CD4-positive, alpha-beta T cell treated with Interferon alpha-2 for 1 hour (primary cell): ENCODE measurements at regions not wholly inside any gene's neighbourhood (a gene's known extent, or its start where the extent isn't known, plus 50 kb on each side); places are given as distances from the start of the nearest gene placed in this dataset.
"Not testable (repeated sequence)": the region's sequence is repeated elsewhere in the genome, so short reads cannot be mapped to it uniquely, and the experiment has no call there.

Source experiments
- DNase-seq, 2 donors: peaks; one replicate each; pipeline ENCODE4 v3.0.0-alpha.2; 2020 to 2022

GRCh38 chr7:41420421-41420820 lies 282.5 kb downstream of the INHBA start:
- no peak for DNase-seq

DNA sequence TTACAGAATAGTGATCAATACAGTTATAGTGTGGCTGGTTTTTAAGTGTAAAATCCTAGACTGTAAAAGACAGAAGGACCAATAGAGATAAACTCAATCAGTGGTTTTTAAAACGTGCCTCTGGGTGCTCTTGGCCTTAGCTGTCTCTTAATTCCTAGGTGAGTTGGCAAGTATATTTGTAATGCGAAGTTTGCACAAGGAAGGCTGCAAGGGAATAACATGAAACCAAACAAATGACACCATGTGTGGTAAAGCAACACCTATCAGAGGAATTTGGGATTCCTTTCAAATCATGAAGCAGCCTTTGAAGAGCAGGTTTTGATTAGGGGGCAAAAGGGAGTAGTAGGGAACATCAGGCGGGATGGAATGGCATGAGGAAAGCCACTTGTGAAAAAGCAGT lies 284.6 kb downstream of the INHBA start:
- DNase-seq: no peak

GRCh38 chr7:41416208-41416595 lies 286.7 kb downstream of the INHBA start:
- DNase-seq: no peak

- DNase-seq: no peak
Measured at GRCh38 chr7:41415471-41416207, 287.3 kb downstream of the INHBA start.

DNA sequence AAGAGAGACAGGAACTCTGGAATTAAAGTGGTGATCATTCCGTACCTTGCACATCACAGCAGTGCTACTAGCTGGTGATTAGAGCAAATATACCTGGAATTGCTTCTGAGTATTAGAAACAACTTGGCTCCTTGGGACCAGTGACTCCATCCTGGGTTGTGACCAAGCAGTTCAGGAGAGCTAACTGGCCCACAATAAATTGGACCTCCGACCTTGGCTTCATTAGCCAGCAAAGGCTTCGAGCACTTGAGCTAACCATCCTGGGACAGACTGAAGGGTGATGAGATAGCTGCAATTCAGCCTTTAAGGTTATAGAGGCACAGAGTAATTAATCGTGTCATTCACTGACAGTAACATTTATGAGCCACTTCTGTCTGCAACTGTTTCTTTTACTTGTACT lies 287.8 kb downstream of the INHBA start:
- DNase-seq: no peak

DNA sequence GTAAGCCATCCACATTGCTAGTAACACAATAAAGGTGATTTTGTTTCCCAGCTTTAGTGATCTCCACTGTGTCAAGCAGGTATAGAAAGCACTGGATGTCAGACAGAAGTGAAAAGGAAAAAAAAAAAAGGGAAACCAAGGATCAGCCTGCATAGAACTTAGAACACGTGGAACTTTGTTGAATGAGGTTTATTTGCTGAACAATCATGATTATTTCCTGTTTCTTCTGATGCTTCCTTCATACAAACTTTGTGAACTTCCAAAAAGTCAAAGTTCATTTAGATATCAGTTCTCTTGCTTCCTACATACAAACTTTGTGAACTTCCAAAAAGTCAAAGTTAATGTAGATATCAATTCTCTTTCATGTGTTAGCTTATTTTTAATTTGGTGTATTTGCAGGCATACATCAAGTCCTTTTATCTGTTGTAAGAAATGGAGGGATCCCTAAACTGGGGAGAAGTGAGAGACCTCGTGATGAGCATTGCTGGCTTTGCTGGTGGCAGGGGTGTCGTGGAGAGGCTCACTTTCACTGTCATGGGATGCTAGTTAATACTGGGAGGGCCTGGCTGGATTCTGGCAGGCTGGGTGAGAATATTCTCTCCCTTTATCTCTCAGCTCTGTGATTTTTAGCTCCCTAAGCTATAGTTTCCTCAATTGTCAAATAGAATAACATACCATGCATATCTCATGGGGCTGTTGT lies 298.4 kb downstream of the INHBA start:
- no peak for DNase-seq

DNA sequence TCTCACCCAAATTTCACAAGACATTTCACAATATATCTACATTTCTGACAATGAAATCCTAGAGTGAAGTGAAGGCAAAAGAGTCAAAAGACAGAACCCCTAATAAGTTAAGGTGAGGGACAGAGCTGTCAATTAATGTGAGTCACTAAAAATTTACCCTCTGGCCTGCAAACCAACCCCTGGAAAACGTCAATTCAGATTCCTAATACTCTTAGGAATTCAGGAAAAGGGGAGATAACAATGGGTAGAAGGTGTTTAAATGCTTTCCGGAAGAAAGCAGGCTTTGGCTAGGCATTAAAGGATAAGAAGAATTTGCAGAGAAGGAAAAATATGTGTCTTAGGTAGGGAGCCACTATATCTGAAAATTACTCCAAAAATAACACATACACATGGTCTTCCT lies 299.6 kb downstream of the INHBA start:
- no peak for DNase-seq

GRCh38 chr7:41401833-41402232 lies 301.1 kb downstream of the INHBA start:
- DNase-seq: no peak

DNA sequence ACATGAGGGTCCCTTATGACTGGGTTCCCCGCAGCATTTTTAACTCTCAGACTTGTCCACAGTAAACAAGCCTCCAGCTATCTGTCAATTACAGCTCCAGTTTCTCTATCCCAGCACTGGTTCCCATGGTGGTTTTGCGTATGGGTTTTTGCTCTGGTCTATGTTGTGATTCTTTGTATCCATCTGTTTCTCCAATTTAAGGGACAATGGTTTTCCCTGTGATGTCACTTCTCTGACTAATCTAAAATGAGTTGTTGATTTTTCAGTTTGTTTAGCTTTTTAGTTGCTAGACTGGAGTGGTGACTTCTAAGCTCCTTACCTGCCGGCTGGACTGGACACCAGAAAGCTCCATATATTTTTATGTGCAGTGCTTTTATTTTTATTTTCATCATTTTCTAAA lies 303.7 kb downstream of the INHBA start:
- no peak for DNase-seq

- DNase-seq: no peak
Measured at GRCh38 chr7:41391818-41392217, 311.1 kb downstream of the INHBA start.

- not testable (repeated sequence) for DNase-seq
Measured at GRCh38 chr7:41388933-41389332, 314.0 kb downstream of the INHBA start.

DNA sequence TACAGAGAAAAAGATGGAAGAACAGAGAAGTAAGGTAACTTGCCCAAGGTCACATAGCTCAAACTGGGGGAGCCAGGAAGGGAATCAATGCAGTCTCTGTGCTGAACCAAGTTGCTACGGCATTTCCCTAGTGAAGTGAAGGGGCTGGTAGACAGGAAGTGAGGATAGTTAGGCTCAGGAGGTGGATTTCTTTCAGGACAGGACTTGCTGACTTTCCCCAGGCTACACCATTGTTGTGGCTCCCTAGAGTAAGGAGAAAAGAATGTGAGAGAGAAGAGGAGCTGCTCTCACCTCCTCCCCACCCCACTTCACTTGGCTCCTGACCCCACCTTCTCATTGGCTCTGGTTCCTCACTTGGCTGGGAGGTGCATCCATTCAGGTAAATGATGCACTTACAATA lies 316.9 kb downstream of the INHBA start:
- DNase-seq: no peak

DNA sequence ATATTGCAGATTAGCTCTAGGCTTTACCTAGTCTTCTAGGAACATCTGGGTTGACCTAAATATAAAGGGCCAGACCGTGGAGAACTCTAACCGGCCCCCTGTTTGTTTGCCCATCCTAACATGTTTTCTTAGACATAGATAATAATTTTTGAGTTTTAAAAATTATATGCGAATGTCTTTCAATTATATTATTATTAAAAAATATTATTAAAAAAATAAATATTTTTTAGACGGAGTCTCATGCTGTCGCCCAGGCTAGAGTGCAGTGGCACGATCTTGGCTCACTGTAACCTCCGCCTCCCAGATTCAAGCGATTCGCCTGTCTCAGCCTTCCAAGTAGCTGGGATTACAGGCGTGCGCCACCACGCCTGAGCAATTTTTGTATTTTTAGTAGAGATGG lies 318.5 kb downstream of the INHBA start:
- DNase-seq: no peak

DNA sequence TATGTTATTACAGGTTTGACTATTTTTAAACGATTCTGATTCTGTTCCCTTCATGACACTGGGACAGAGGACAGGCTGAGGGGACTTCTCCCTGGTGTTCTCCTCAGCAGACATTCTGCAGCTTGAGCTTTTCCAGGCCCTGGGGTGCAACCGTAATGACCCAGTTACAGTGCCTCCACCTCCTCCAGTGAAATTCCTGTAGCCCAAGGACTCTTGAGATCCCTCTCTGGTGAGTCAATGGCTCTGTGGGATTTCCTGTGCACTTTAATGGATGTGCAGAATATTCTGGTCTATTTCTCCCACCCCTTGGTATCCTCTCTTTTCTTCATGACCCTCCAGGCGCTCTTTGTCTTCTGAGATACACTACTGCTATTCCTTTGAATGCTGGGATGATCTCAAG lies 319.3 kb downstream of the INHBA start:
- no peak for DNase-seq

DNA sequence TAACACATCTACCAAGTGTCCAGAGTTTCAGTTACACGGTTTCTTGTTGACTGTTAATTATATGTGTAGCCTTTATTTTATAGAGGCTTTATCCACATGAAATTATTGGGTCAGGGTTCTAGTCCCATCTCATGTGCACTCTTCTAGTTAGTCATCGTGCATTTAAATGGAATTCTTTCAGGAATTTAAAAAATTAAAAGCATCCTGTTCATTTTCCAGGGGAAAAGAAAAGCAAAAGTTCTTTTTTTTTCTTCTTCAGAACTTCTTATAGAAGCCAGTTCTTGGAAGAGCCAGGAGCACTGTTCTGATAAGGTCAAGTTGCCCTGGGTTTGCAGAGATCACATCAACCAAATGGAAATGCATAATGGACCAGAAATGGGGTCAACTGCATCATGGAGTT lies 324.7 kb downstream of the INHBA start:
- DNase-seq: no peak

- no peak for DNase-seq
Measured at GRCh38 chr7:41375582-41375981, 327.3 kb downstream of the INHBA start.

DNA sequence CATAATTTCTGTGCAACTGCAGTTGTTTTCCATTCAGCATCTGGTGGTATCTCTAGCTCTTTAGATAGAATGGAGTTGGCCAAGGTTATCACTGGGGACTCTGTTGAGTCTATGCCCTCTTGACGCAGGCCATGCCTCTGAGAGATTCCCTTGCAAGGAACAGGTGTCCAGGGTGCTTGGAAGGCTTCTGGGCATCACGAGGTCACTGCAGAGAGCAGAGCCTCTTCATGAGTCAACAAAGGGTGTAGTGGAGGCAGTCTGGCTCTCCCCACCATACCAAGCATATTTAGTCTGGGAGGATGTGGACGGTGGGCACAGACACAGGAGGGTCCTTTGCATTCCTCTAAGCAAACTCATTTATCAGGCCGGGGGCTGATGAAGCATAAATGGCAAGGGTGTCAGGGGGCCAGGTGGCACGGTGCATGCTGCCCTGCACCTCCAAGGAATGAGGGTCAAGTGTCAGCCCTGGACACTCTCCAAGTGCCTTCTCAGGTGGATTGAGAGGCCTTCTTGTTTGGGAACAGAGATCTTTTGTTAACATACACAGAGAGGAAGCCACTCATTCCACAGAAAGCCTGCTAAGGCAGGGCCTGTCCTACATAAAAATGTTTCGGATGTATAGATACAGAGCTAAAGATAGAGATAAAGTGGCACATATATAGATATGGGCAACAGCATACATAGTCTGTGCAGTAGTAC lies 328.6 kb downstream of the INHBA start:
- DNase-seq: no peak

GRCh38 chr7:41367967-41368882 lies 334.7 kb downstream of the INHBA start:
- DNase-seq: no peak

DNA sequence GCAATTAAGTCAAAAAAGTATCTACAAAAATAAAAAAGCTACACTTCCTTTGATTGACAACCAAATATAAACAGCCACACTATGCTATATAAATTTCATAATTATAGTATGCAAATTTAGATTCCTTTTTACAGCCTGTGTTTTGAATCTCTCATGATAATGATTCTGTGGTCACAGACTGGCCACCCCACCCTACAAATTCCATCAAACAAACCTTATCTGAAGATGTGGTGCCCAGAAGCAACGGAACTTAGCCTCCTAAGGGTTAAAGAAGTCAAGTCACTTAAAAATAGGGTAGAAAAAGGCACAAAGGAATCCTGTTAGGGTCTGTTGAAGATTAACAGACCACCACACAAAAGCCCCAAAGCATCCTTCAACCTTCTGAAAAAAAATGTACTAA lies 351.8 kb downstream of the INHBA start:
- DNase-seq: no peak

- no peak for DNase-seq
Measured at GRCh38 chr7:41346878-41347277, 356.0 kb downstream of the INHBA start.

DNA sequence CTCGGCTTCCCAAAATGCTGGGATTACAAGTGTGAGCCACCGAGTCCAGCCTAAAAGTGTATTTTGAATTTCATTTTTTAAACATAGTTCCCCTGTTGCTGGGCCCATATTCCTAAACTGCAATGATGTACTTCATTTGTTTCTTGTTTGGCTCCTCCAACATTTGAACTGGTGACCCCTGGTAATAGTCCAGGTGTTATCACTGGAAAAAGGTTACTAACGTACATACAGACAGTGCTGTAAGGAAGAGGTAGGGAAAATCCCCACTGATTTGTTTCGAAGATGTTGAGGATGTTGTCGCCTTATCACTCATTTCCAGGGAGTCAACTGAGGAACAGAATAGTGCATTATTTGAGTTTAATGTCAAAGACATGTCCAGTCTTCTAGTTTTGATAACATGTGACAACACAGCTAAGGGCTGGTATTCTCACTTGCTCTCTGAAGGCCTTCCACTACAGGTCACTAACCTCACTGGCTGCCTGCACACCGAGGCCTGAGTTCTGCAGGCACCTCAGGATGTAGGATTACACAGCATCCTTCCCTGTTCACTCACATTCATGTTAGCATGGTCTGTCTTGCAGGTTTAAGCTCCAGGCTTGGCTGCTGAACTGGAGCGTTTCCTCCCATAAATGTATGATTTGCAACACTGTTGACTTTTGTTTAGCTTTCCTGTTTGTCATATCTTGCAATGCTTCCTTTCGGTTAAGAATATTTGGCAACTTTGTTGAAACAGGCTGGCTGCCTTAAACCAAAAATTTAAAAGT lies 362.8 kb downstream of the INHBA start:
- no peak for DNase-seq

DNA sequence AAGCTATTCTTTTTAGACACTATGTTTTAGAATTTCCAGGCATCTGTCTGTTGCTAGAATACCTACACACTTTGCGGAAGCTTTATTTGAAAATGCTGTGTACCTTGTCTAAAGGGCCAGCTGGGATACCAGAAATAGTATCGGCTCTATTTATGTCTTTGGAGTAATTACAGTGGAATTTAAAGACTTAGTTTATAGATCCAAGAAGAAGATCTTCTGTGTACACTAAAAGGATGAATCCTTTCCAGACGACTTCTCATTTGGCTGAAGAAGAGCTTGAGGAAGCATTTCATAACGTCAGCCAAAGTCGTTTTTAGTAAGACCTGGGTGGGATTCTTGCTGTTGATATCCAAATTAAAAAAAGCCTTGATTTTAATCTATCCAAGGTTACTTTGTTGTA lies 365.9 kb downstream of the INHBA start:
- no peak for DNase-seq
